DOHH2 (cell line): ENCODE measurements at regions not wholly inside any gene's neighbourhood (a gene's known extent, or its start where the extent isn't known, plus 50 kb on each side); places are given as distances from the start of the nearest gene placed in this dataset.

Experiments
- H3F3A ChIP-seq: fragments of 200-600 bp; sonication (generic), shearing (Covaris generic); 2 replicates; pipeline ENCODE4 v1.6.0; 2016; ENCODE audit warnings: antibody characterized with exemption, mild to moderate bottlenecking; ENCODE audit not compliant: control insufficient read depth, insufficient read depth
- H3K27ac ChIP-seq: fragments of 200-600 bp; sonication (generic); 2 replicates; pipeline ENCODE4 v1.5.1; 2014; ENCODE audit warnings: low read depth, mild to moderate bottlenecking, low read length, moderate library complexity
- H3K27me3 ChIP-seq: fragments of 200-600 bp; sonication (generic); 2 replicates; pipeline ENCODE4 v1.6.1; 2014; ENCODE audit warnings: mild to moderate bottlenecking, low read length, mixed read lengths; ENCODE audit not compliant: control insufficient read depth
- H3K36me3 ChIP-seq: fragments of 200-600 bp; sonication (generic); 2 replicates; pipeline ENCODE4 v1.6.1; 2014; ENCODE audit warnings: mild to moderate bottlenecking, low read length, moderate library complexity, mixed read lengths; ENCODE audit not compliant: control insufficient read depth
- H3K4me1 ChIP-seq: fragments of 200-600 bp; sonication (generic); 2 replicates; pipeline ENCODE4 v1.6.1; 2014; ENCODE audit warnings: mild to moderate bottlenecking, low read length, mixed read lengths; ENCODE audit not compliant: control insufficient read depth
- H3K4me2 ChIP-seq: fragments of 200-600 bp; sonication (generic); 2 replicates; pipeline ENCODE4 v1.6.0; 2014; ENCODE audit warnings: mild to moderate bottlenecking, low read length, moderate library complexity
- H3K4me3 ChIP-seq: fragments of 200-600 bp; sonication (generic); 2 replicates; pipeline ENCODE4 v1.5.1; 2014; ENCODE audit warnings: mild to moderate bottlenecking, low read length, mixed read lengths
- H3K79me2 ChIP-seq: fragments of 200-600 bp; sonication (generic); 2 replicates; pipeline ENCODE4 v1.6.1; 2014; ENCODE audit warnings: mild to moderate bottlenecking, low read length, mixed read lengths; ENCODE audit not compliant: control insufficient read depth
- H3K9me2 ChIP-seq: fragments of 200-600 bp; sonication (generic); replicated peaks from 2 replicates; pipeline ENCODE4 v1.6.1; 2014; ENCODE audit warnings: mild to moderate bottlenecking, low read length, mixed read lengths; ENCODE audit not compliant: control insufficient read depth
- H3K9me3 ChIP-seq: fragments of 200-600 bp; sonication (generic); 2 replicates; pipeline ENCODE4 v1.6.1; 2014; ENCODE audit warnings: antibody characterized with exemption, low read length, mixed read lengths; ENCODE audit not compliant: control insufficient read depth, insufficient read depth
- H4K20me1 ChIP-seq: fragments of 200-600 bp; sonication (generic); 2 replicates; pipeline ENCODE4 v1.6.0; 2014; ENCODE audit warnings: low read depth, mild to moderate bottlenecking, antibody characterized with exemption, low read length, moderate library complexity; ENCODE audit not compliant: control insufficient read depth, insufficient read depth
- CTCF ChIP-seq: fragments of 200-600 bp; sonication (generic); IDR thresholded peaks from one replicate; pipeline ENCODE4 v1.5.1; 2014; ENCODE audit warnings: antibody characterized with exemption, mild to moderate bottlenecking, low read depth, low read length; ENCODE audit not compliant: poor library complexity, severe bottlenecking
- EZH2phosphoT487 ChIP-seq: fragments of 200-600 bp; sonication (generic); IDR thresholded peaks from 2 replicates; pipeline ENCODE4 v1.6.1; 2017; ENCODE audit warnings: borderline replicate concordance, mild to moderate bottlenecking, antibody characterized with exemption, low read length, moderate library complexity, mixed read lengths

GRCh38 chr20:60302875-60303274, 344.7 kb downstream of the CDH26 start:
- H3K4me1 ChIP-seq = no peaks in the 10 kb centered on the region
- no peak overlapping the region for H3K4me3 ChIP-seq
- no peaks in the 10 kb centered on the region for H3K27me3 ChIP-seq
- TF ChIP-seq EZH2phosphoT487 = no peak
- TF ChIP-seq CTCF = no peak
- no peaks in the 10 kb centered on the region for H3K9me3 ChIP-seq
- H3F3A ChIP-seq = no peaks in the 10 kb centered on the region
- H3K4me2 ChIP-seq = no peak overlapping the region
- no peaks in the 10 kb centered on the region for H3K9me2 ChIP-seq
- H3K27ac ChIP-seq = no peak overlapping the region
- H3K79me2 ChIP-seq = no peaks in the 10 kb centered on the region
- no peaks in the 10 kb centered on the region for H3K36me3 ChIP-seq
- no peaks in the 10 kb centered on the region for H4K20me1 ChIP-seq

- Histone ChIP-seq H3K9me2 (no peaks in the 10 kb centered on the region), H3K36me3 (no peaks in the 10 kb centered on the region), H4K20me1 (no peaks in the 10 kb centered on the region), H3K4me2 (no peak overlapping the region), H3K27me3 (no peaks in the 10 kb centered on the region), H3K27ac (no peak overlapping the region), H3K79me2 (no peaks in the 10 kb centered on the region), H3F3A (no peaks in the 10 kb centered on the region), H3K9me3 (no peaks in the 10 kb centered on the region), H3K4me1 (no peaks in the 10 kb centered on the region), H3K4me3 (no peak overlapping the region)
- no peak for TF ChIP-seq CTCF
- TF ChIP-seq EZH2phosphoT487 = no peak
Measured at GRCh38 chr20:60304026-60304590, 345.9 kb downstream of the CDH26 start.

- no peak overlapping the region for H3K4me3 ChIP-seq
- no peaks in the 10 kb centered on the region for H3K9me2 ChIP-seq
- H3K4me2 ChIP-seq = no peak overlapping the region
- H3K4me1 ChIP-seq = no peaks in the 10 kb centered on the region
- H3K79me2 ChIP-seq = no peaks in the 10 kb centered on the region
- TF ChIP-seq EZH2phosphoT487 = no peak
- no peak for TF ChIP-seq CTCF
- no peaks in the 10 kb centered on the region for H3K9me3 ChIP-seq
- no peaks in the 10 kb centered on the region for H3F3A ChIP-seq
- no peaks in the 10 kb centered on the region for H3K27me3 ChIP-seq
- no peak overlapping the region for H3K27ac ChIP-seq
- H4K20me1 ChIP-seq = no peaks in the 10 kb centered on the region
- no peaks in the 10 kb centered on the region for H3K36me3 ChIP-seq
Measured at GRCh38 chr20:60304931-60305330, 346.7 kb downstream of the CDH26 start.

- no peaks in the 10 kb centered on the region for H3F3A ChIP-seq
- H3K4me2 ChIP-seq = no peak overlapping the region
- H3K36me3 ChIP-seq = no peaks in the 10 kb centered on the region
- H3K79me2 ChIP-seq = no peaks in the 10 kb centered on the region
- no peaks in the 10 kb centered on the region for H3K27me3 ChIP-seq
- H3K27ac ChIP-seq = no peak overlapping the region
- H3K4me1 ChIP-seq = no peaks in the 10 kb centered on the region
- TF ChIP-seq CTCF (no peak), EZH2phosphoT487 (no peak)
- no peaks in the 10 kb centered on the region for H4K20me1 ChIP-seq
- H3K4me3 ChIP-seq = no peak overlapping the region
- no peaks in the 10 kb centered on the region for H3K9me3 ChIP-seq
- H3K9me2 ChIP-seq = no peaks in the 10 kb centered on the region
Measured at GRCh38 chr20:60306105-60306504, 347.9 kb downstream of the CDH26 start.
